Liver (tissue), 7 donors: ENCODE measurements at regions not wholly inside any gene's neighbourhood (a gene's known extent, or its start where the extent isn't known, plus 50 kb on each side); places are given as distances from the start of the nearest gene placed in this dataset.
"Not testable (repeated sequence)": the region's sequence is repeated elsewhere in the genome, so short reads cannot be mapped to it uniquely, and the experiment has no call there.

Experiments used
- DNase-seq: peaks from one replicate; pipeline ENCODE4 v3.0.0-alpha.2; 2017; ENCODE audit warnings: low spot score
- H3K27ac ChIP-seq, 2 donors: one replicate each; pipeline ENCODE4 v1.7.0; 2013; ENCODE audit warnings: inconsistent platforms in 2 of 2, low read length in 2 of 2, control low read depth in 1 of 2, low read depth in 1 of 2, mild to moderate bottlenecking in 1 of 2
- H3K27me3 ChIP-seq, 4 donors: one replicate each; pipeline versions ENCODE4 v1.6.1 to v1.7.0; 2013; ENCODE audit warnings: low read length in 3 of 4, inconsistent platforms in 1 of 4, mild to moderate bottlenecking in 1 of 4, moderate library complexity in 1 of 4; ENCODE audit not compliant: control insufficient read depth in 4 of 4, insufficient read depth in 4 of 4
- H3K36me3 ChIP-seq, 4 donors: one replicate each; pipeline versions ENCODE4 v1.6.1 to v1.7.0; 2013; ENCODE audit warnings: low read length in 3 of 4, mild to moderate bottlenecking in 3 of 4, low read depth in 1 of 4, moderate library complexity in 1 of 4; ENCODE audit not compliant: control insufficient read depth in 4 of 4, insufficient read depth in 3 of 4
- H3K4me1 ChIP-seq, 4 donors: one replicate each; pipeline versions ENCODE4 v1.6.1 to v1.7.0; 2013; ENCODE audit warnings: low read length in 3 of 4, mild to moderate bottlenecking in 3 of 4, moderate library complexity in 1 of 4; ENCODE audit not compliant: control insufficient read depth in 4 of 4, insufficient read depth in 4 of 4
- H3K4me3 ChIP-seq, 3 donors: one replicate each; pipeline versions ENCODE4 v1.6.1 to v1.7.0; 2013; ENCODE audit warnings: low read length in 3 of 3, control low read depth in 1 of 3, low read depth in 1 of 3, mild to moderate bottlenecking in 1 of 3
- H3K9ac ChIP-seq, 2 donors: one replicate each; pipeline ENCODE4 v1.7.0; 2013; ENCODE audit warnings: low read length in 2 of 2, mild to moderate bottlenecking in 2 of 2, moderate library complexity in 2 of 2, control low read depth in 1 of 2, low read depth in 1 of 2
- H3K9me3 ChIP-seq, 4 donors: one replicate each; pipeline versions ENCODE4 v1.6.1 to v1.7.0; 2013; ENCODE audit warnings: low read length in 3 of 4; ENCODE audit not compliant: control insufficient read depth in 4 of 4
- FOXA1 ChIP-seq: IDR thresholded peaks from 2 replicates; pipeline ENCODE4 v1.6.1; 2016; ENCODE audit warnings: antibody characterized with exemption
- JUND ChIP-seq, 2 donors: IDR thresholded peaks; 2 replicates each; pipeline ENCODE4 v1.6.1; 2016; ENCODE audit warnings: antibody characterized with exemption in 2 of 2
- RAD21 ChIP-seq, 2 donors: IDR thresholded peaks; 2 replicates each; pipeline ENCODE4 v1.6.1; 2016; ENCODE audit warnings: antibody characterized with exemption in 2 of 2, mild to moderate bottlenecking in 2 of 2
- RXRA ChIP-seq, 2 donors: IDR thresholded peaks; 2 replicates each; pipeline ENCODE4 v1.6.1; 2017 to 2018; ENCODE audit warnings: antibody characterized with exemption in 2 of 2, mild to moderate bottlenecking in 1 of 2
- TAF1 ChIP-seq: conservative IDR thresholded peaks from 2 replicates; pipeline ENCODE4 v1.6.1; 2016; ENCODE audit warnings: antibody characterized with exemption, mild to moderate bottlenecking
- YY1 ChIP-seq: IDR thresholded peaks from 2 replicates; pipeline ENCODE4 v1.6.1; 2016; ENCODE audit warnings: antibody characterized with exemption, mild to moderate bottlenecking
- WGBS: extraction: QIAGEN DNeasy Blood & Tissue Kit; methylation state at CpG from one replicate; pipeline ENCODE4 v1.1.7; 2013; 5-methylcytosine and 5-hydroxymethylcytosine counted together
- TF ChIP-seq, protein P1 (sequence below): IDR thresholded peaks from 2 replicates; pipeline ENCODE4 v1.6.1; 2016; ENCODE audit warnings: antibody characterized with exemption, mild to moderate bottlenecking
- donor health status: healthy.
- donor health status: healthy.
- donor health status: healthy.
- donor health status: healthy.

DNA sequence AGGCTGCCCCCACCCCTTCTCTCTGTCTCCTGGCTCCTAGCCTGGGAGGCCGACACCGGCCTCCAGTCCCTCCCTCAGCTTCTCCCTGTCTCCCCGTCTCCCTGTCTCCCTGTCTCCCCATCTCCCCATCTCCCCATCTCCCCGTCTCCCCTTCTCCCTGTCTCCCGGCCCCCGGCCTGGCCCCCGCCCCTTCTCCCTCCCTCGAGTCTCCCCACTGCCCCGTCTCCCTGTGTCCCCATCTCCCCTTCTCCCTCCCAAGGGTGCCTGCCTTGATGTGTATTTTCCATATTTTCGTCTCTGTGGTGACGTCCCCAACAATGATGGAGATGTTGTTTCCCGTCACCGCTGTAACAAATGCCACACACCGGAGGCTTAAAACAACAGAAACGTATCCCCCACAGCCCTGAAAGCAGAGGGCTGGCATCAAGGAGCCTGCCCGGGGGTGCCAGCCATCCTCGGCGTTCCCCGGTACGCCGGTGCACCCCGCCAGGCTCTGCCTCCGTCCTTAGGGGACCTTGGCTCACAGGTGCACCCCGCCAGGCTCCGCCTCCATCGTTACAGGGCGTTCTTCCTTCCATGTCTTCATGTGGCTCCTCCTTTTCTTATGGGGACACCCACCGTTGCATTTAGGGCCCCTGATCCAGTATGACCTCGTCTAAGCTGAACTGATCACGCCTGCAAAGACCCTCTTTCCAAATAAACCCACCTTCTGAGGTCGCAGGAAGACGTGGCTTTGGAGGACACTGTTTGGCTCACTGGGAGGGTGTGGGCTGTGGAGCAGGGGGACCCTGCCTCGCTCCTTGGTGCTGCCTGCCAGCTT is 151.6 kb downstream of the NPIPB11 start:
- WGBS, result 91% methylated on average over 33 of the region's 33 CpGs
- H3K27ac ChIP-seq, result no peak overlapping the region
- no peaks in the 10 kb centered on the region for H3K27me3 ChIP-seq
- H3K9me3 ChIP-seq, result no peaks in the 10 kb centered on the region
- peaks cover 2 to 16% (median 2%) of the 10 kb centered on the region in 4 donors for H3K4me1 ChIP-seq
- no peak for DNase-seq
- no peaks in the 10 kb centered on the region for H3K36me3 ChIP-seq
- TF ChIP-seq FOXA1 (no peak), RAD21 (IDR thresholded peaks at IDR 0.05) (no peak), TAF1 (no peak), JUND (IDR thresholded peaks at IDR 0.05) (no peak), YY1 (no peak), RXRA (IDR thresholded peaks at IDR 0.05) (no peak)
- TF ChIP-seq, protein P1, sequence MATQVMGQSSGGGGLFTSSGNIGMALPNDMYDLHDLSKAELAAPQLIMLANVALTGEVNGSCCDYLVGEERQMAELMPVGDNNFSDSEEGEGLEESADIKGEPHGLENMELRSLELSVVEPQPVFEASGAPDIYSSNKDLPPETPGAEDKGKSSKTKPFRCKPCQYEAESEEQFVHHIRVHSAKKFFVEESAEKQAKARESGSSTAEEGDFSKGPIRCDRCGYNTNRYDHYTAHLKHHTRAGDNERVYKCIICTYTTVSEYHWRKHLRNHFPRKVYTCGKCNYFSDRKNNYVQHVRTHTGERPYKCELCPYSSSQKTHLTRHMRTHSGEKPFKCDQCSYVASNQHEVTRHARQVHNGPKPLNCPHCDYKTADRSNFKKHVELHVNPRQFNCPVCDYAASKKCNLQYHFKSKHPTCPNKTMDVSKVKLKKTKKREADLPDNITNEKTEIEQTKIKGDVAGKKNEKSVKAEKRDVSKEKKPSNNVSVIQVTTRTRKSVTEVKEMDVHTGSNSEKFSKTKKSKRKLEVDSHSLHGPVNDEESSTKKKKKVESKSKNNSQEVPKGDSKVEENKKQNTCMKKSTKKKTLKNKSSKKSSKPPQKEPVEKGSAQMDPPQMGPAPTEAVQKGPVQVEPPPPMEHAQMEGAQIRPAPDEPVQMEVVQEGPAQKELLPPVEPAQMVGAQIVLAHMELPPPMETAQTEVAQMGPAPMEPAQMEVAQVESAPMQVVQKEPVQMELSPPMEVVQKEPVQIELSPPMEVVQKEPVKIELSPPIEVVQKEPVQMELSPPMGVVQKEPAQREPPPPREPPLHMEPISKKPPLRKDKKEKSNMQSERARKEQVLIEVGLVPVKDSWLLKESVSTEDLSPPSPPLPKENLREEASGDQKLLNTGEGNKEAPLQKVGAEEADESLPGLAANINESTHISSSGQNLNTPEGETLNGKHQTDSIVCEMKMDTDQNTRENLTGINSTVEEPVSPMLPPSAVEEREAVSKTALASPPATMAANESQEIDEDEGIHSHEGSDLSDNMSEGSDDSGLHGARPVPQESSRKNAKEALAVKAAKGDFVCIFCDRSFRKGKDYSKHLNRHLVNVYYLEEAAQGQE, result no peak
- no peak overlapping the region for H3K4me3 ChIP-seq
- H3K9ac ChIP-seq, result no peak overlapping the region

- H3K27ac ChIP-seq, DNase-seq, H3K9me3 ChIP-seq, H3K9ac ChIP-seq, H3K36me3 ChIP-seq, H3K4me1 ChIP-seq, H3K4me3 ChIP-seq, H3K27me3 ChIP-seq: not testable (repeated sequence)
- 91% methylated on average over 35 of the region's 35 CpGs for WGBS
These were observed 152.6 kb downstream of the NPIPB11 start for GRCh38 chr16:29253716-29254590.

GRCh38 chr16:29253066-29253590 is 153.4 kb downstream of the NPIPB11 start:
- H3K36me3 ChIP-seq, H3K9me3 ChIP-seq, H3K9ac ChIP-seq, DNase-seq, H3K27me3 ChIP-seq, H3K27ac ChIP-seq, H3K4me1 ChIP-seq, H3K4me3 ChIP-seq: not testable (repeated sequence)
- WGBS, result 93% methylated on average over 7 of the region's 7 CpGs

GRCh38 chr16:29252311-29252710 is 154.2 kb downstream of the NPIPB11 start:
- H3K36me3 ChIP-seq, H3K27ac ChIP-seq: not testable (repeated sequence)
- 97% methylated on average over 14 of the region's 14 CpGs for WGBS

GRCh38 chr16:29251571-29252011 is 154.9 kb downstream of the NPIPB11 start:
- not testable (repeated sequence) for DNase-seq, H3K4me1 ChIP-seq, H3K9ac ChIP-seq, H3K9me3 ChIP-seq, H3K4me3 ChIP-seq, H3K36me3 ChIP-seq, H3K27ac ChIP-seq, H3K27me3 ChIP-seq
- 82% methylated on average over 21 of the region's 21 CpGs for WGBS

More at GRCh38 chr16:29252311-29252710, 154.2 kb downstream of the NPIPB11 start:
- not testable (repeated sequence) for H3K9me3 ChIP-seq, H3K4me3 ChIP-seq, H3K4me1 ChIP-seq, H3K9ac ChIP-seq, H3K27me3 ChIP-seq, DNase-seq

DNA sequence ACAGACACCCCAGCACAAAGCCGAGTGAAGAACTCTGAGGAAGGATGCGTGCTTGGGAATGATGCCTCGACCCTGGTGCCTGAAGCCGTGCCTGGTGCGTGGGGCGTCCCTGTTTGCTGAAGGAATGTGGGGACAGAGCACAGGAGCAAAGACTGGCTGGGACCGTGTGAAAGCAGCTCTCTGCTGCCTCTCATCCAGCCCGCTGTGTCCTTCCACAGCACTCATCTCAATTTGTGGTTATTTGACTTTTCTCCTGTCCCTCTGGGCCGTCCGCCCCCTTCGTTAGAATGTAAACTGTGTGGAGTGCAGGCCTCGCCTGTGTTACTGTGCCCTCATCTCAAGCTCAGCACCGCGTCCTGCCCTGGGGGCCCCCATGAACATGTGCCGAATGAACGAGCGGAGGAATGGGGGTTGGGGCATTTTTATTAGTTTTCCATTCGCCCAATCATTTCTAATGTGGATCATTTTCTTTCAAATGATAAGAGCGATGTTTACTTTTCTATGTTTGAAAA is 155.5 kb downstream of the NPIPB11 start:
- not testable (repeated sequence) for H3K36me3 ChIP-seq, H3K4me1 ChIP-seq, H3K27me3 ChIP-seq, DNase-seq, H3K4me3 ChIP-seq, H3K27ac ChIP-seq, H3K9ac ChIP-seq, H3K9me3 ChIP-seq
- 87% methylated on average over 14 of the region's 19 CpGs for WGBS
